B cell (primary cell): ENCODE measurements at regions not wholly inside any gene's neighbourhood (a gene's known extent, or its start where the extent isn't known, plus 50 kb on each side); places are given as distances from the start of the nearest gene placed in this dataset.

Source experiments
- EZH2 ChIP-seq: IDR thresholded peaks from 2 replicates; pipeline ENCODE4 v1.6.1; 2012; ENCODE audit warnings: borderline replicate concordance, low read depth, mild to moderate bottlenecking, moderate library complexity, low read length; ENCODE audit not compliant: insufficient read depth, poor library complexity, severe bottlenecking
- TF ChIP-seq, protein P1 (sequence below): fragments of 200-600 bp; IDR thresholded peaks from one replicate; pipeline ENCODE4 v1.8.0; 2022; ENCODE audit warnings: antibody characterized with exemption, mild to moderate bottlenecking

DNA sequence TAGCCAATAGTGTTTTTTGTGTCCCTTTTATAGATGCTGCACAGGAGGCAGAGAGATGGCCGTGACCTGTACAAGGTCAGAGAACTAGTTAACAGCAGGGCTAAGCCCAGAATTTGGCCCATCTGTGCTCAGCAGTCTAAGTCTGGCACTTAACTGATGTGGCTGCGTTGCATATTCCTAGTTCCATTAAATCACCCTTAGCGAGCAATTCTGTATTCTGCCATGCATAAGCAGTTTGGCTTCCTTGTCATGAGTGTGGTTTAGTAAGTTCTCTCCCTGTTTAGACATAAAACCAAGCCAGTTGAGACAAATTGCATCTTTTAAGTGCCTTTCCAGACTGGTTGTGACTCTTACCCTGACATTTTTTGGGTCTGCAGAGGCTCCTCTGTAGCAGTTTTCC lies 230.6 kb upstream of the TENM4 start:
- TF ChIP-seq, protein P1, sequence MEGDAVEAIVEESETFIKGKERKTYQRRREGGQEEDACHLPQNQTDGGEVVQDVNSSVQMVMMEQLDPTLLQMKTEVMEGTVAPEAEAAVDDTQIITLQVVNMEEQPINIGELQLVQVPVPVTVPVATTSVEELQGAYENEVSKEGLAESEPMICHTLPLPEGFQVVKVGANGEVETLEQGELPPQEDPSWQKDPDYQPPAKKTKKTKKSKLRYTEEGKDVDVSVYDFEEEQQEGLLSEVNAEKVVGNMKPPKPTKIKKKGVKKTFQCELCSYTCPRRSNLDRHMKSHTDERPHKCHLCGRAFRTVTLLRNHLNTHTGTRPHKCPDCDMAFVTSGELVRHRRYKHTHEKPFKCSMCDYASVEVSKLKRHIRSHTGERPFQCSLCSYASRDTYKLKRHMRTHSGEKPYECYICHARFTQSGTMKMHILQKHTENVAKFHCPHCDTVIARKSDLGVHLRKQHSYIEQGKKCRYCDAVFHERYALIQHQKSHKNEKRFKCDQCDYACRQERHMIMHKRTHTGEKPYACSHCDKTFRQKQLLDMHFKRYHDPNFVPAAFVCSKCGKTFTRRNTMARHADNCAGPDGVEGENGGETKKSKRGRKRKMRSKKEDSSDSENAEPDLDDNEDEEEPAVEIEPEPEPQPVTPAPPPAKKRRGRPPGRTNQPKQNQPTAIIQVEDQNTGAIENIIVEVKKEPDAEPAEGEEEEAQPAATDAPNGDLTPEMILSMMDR: no peak
- no peak for TF ChIP-seq EZH2
